MM.1S (cell line): ENCODE measurements at regions not wholly inside any gene's neighbourhood (a gene's known extent, or its start where the extent isn't known, plus 50 kb on each side); places are given as distances from the start of the nearest gene placed in this dataset.

Source experiments
- DNase-seq: peaks from one replicate; pipeline ENCODE4 v3.0.0-alpha.2; 2015
- H2AFZ ChIP-seq: fragments of 300-600 bp; sonication (generic); 2 replicates; pipeline ENCODE4 v1.6.0; 2016; ENCODE audit warnings: antibody characterized with exemption, low read length
- H3F3A ChIP-seq: fragments of 300-600 bp; sonication (generic); 2 replicates; pipeline ENCODE4 v1.6.1; 2016; ENCODE audit warnings: mild to moderate bottlenecking, antibody characterized with exemption, low read length, moderate library complexity, mixed read lengths; ENCODE audit not compliant: insufficient read depth
- H3K27ac ChIP-seq: fragments of 300-600 bp; sonication (generic); 2 replicates; pipeline ENCODE4 v1.5.1; 2016; ENCODE audit warnings: mild to moderate bottlenecking, low read length
- H3K27me3 ChIP-seq: fragments of 300-600 bp; sonication (generic); replicated peaks from 2 replicates; pipeline ENCODE4 v1.6.0; 2016; ENCODE audit warnings: low read length; ENCODE audit not compliant: insufficient read depth
- H3K36me3 ChIP-seq: fragments of 300-600 bp; sonication (generic); replicated peaks from 2 replicates; pipeline ENCODE4 v1.6.1; 2016; ENCODE audit warnings: mild to moderate bottlenecking, low read length, mixed read lengths; ENCODE audit not compliant: insufficient read depth
- H3K4me1 ChIP-seq: fragments of 300-600 bp; sonication (generic); 2 replicates; pipeline ENCODE4 v1.6.1; 2016; ENCODE audit warnings: low read length, mixed read lengths
- H3K4me2 ChIP-seq: fragments of 300-600 bp; sonication (generic); 2 replicates; pipeline ENCODE4 v1.6.0; 2016; ENCODE audit warnings: low read depth, low read length
- H3K4me3 ChIP-seq: fragments of 300-600 bp; sonication (generic); 2 replicates; pipeline ENCODE4 v1.5.1; 2016; ENCODE audit warnings: low read length, mixed read lengths
- H3K79me2 ChIP-seq: fragments of 300-600 bp; sonication (generic); 2 replicates; pipeline ENCODE4 v1.6.1; 2016; ENCODE audit warnings: mixed run types, low read length, mixed read lengths
- H3K9ac ChIP-seq: fragments of 300-600 bp; sonication (generic); 2 replicates; pipeline ENCODE4 v1.6.1; 2016; ENCODE audit warnings: low read length, mixed read lengths
- H3K9me2 ChIP-seq: fragments of 300-600 bp; sonication (generic); replicated peaks from 2 replicates; pipeline ENCODE4 v1.6.1; 2016; ENCODE audit warnings: mild to moderate bottlenecking, low read length, mixed read lengths; ENCODE audit not compliant: insufficient read depth
- H3K9me3 ChIP-seq: fragments of 300-600 bp; sonication (generic); replicated peaks from 2 replicates; pipeline ENCODE4 v1.6.1; 2016; ENCODE audit warnings: mild to moderate bottlenecking, low read length, mixed read lengths; ENCODE audit not compliant: insufficient read depth
- H4K20me1 ChIP-seq: fragments of 300-600 bp; sonication (generic); 2 replicates; pipeline ENCODE4 v1.6.1; 2016; ENCODE audit warnings: mild to moderate bottlenecking, low read length, moderate library complexity, mixed read lengths; ENCODE audit not compliant: insufficient read depth
- CTCF ChIP-seq: fragments of 300-600 bp; sonication (generic); IDR thresholded peaks from 2 replicates; pipeline ENCODE4 v1.5.1; 2016; ENCODE audit warnings: antibody characterized with exemption, low read length, mixed read lengths
- EZH2 ChIP-seq: fragments of 300-600 bp; sonication (generic); optimal IDR thresholded peaks from 2 replicates; pipeline ENCODE3; 2017; ENCODE audit warnings: low read depth, mild to moderate bottlenecking, antibody characterized with exemption, low read length, mixed read lengths
- EZH2phosphoT487 ChIP-seq: fragments of 300-600 bp; sonication (generic); IDR thresholded peaks from 2 replicates; pipeline ENCODE4 v1.6.1; 2018; ENCODE audit warnings: antibody characterized with exemption, low read length

- Histone ChIP-seq H3K9me3 (no peaks in the 10 kb centered on the region), H3K9ac (no peak overlapping the region), H3K36me3 (no peaks in the 10 kb centered on the region), H3F3A (no peaks in the 10 kb centered on the region), H3K9me2 (no peaks in the 10 kb centered on the region), H3K27me3 (no peaks in the 10 kb centered on the region), H3K4me3 (no peak overlapping the region), H3K4me1 (no peaks in the 10 kb centered on the region), H3K27ac (no peak overlapping the region), H4K20me1 (no peaks in the 10 kb centered on the region), H3K4me2 (no peak overlapping the region), H3K79me2 (no peaks in the 10 kb centered on the region), H2AFZ (no peak overlapping the region)
- TF ChIP-seq EZH2: no peak
- no peak for DNase-seq
Measured at GRCh38 chr7:46969303-46970130, 612.4 kb downstream of the TNS3 start.

GRCh38 chr7:46968003-46968402 is 613.9 kb downstream of the TNS3 start:
- Histone ChIP-seq H3K4me2 (no peak overlapping the region), H3K36me3 (no peaks in the 10 kb centered on the region), H3K4me3 (no peak overlapping the region), H3K9me2 (no peaks in the 10 kb centered on the region), H3K27me3 (no peaks in the 10 kb centered on the region), H3K27ac (no peak overlapping the region), H3K9me3 (no peaks in the 10 kb centered on the region), H3K79me2 (no peaks in the 10 kb centered on the region), H3K4me1 (no peaks in the 10 kb centered on the region), H2AFZ (no peak overlapping the region), H4K20me1 (no peaks in the 10 kb centered on the region), H3F3A (no peaks in the 10 kb centered on the region), H3K9ac (no peak overlapping the region)
- no peak for DNase-seq
- TF ChIP-seq EZH2 (no peak), EZH2phosphoT487 (no peak), CTCF (no peak)

GRCh38 chr7:46963719-46964118 is 618.2 kb downstream of the TNS3 start:
- no peak overlapping the region for H3K27ac ChIP-seq
- no peak overlapping the region for H3K9ac ChIP-seq
- H3K9me2 ChIP-seq: no peaks in the 10 kb centered on the region
- no peaks in the 10 kb centered on the region for H4K20me1 ChIP-seq
- H3K4me2 ChIP-seq: no peak overlapping the region
- H3F3A ChIP-seq: no peaks in the 10 kb centered on the region
- no peak for TF ChIP-seq CTCF
- no peak for TF ChIP-seq EZH2phosphoT487
- TF ChIP-seq EZH2: no peak
- no peak for DNase-seq
- no peak overlapping the region for H3K4me3 ChIP-seq
- no peaks in the 10 kb centered on the region for H3K27me3 ChIP-seq
- no peaks in the 10 kb centered on the region for H3K4me1 ChIP-seq
- H3K36me3 ChIP-seq: no peaks in the 10 kb centered on the region
- H3K79me2 ChIP-seq: no peaks in the 10 kb centered on the region
- H3K9me3 ChIP-seq: no peaks in the 10 kb centered on the region
- no peak overlapping the region for H2AFZ ChIP-seq

GRCh38 chr7:46960970-46961369 is 620.9 kb downstream of the TNS3 start:
- Histone ChIP-seq H3K27me3 (no peaks in the 10 kb centered on the region), H4K20me1 (no peaks in the 10 kb centered on the region)

More at GRCh38 chr7:46960970-46961369, 620.9 kb downstream of the TNS3 start:
- Histone ChIP-seq H3K9me3 (no peaks in the 10 kb centered on the region), H3K4me1 (no peaks in the 10 kb centered on the region), H3K27ac (no peak overlapping the region), H3K9ac (no peak overlapping the region), H3K79me2 (no peaks in the 10 kb centered on the region), H3K9me2 (no peaks in the 10 kb centered on the region), H3K4me2 (no peak overlapping the region), H3K36me3 (no peaks in the 10 kb centered on the region), H2AFZ (no peak overlapping the region), H3K4me3 (no peak overlapping the region), H3F3A (no peaks in the 10 kb centered on the region)
- DNase-seq: no peak
- TF ChIP-seq EZH2phosphoT487 (no peak), EZH2 (no peak), CTCF (no peak)
